ENCODE measurements at regions not wholly inside any gene's neighbourhood (a gene's known extent, or its start where the extent isn't known, plus 50 kb on each side); places are given as distances from the start of the nearest gene placed in this dataset.
"Not testable (repeated sequence)": the region's sequence is repeated elsewhere in the genome, so short reads cannot be mapped to it uniquely, and the experiment has no call there.

DNA sequence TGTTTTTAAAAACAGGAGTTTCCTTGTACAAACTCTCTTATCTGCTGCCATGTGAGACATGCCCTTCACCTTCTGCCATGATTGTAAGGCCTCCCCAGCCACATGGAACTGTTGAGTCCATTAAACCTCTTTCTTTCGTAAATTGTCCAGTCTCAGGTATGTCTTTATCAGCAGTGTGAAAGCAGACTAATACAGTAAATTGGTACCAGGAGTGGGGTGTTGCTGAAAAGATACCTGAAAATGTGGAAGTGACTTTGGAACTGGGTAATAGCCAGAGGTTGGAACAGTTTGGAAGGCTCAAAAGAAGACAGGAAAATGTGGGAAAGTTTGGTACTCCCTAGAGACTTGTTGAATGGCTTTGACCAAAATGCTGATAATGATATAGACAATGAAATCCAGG is 440.4 kb downstream of the MRPL39 start:
- TF ChIP-seq RAD21 (IDR thresholded peaks at IDR 0.05; ENCODE audit: low read length); POLR2A (IDR thresholded peaks at IDR 0.05; ENCODE audit: low read depth, low read length); FOS (IDR thresholded peaks at IDR 0.05; ENCODE audit: low read depth, low read length); CEBPB (IDR thresholded peaks at IDR 0.05; ENCODE audit: low read depth, low read length); SMC3 (IDR thresholded peaks at IDR 0.05; ENCODE audit: low read depth, low read length); MXI1 (IDR thresholded peaks at IDR 0.05; ENCODE audit: borderline replicate concordance, low read depth, low read length): not testable (repeated sequence)
- TF ChIP-seq, protein P1, sequence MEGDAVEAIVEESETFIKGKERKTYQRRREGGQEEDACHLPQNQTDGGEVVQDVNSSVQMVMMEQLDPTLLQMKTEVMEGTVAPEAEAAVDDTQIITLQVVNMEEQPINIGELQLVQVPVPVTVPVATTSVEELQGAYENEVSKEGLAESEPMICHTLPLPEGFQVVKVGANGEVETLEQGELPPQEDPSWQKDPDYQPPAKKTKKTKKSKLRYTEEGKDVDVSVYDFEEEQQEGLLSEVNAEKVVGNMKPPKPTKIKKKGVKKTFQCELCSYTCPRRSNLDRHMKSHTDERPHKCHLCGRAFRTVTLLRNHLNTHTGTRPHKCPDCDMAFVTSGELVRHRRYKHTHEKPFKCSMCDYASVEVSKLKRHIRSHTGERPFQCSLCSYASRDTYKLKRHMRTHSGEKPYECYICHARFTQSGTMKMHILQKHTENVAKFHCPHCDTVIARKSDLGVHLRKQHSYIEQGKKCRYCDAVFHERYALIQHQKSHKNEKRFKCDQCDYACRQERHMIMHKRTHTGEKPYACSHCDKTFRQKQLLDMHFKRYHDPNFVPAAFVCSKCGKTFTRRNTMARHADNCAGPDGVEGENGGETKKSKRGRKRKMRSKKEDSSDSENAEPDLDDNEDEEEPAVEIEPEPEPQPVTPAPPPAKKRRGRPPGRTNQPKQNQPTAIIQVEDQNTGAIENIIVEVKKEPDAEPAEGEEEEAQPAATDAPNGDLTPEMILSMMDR (conservative IDR thresholded peaks at IDR 0.05; ENCODE audit: low read depth, low read length), result not testable (repeated sequence)
- TF ChIP-seq, protein P2, sequence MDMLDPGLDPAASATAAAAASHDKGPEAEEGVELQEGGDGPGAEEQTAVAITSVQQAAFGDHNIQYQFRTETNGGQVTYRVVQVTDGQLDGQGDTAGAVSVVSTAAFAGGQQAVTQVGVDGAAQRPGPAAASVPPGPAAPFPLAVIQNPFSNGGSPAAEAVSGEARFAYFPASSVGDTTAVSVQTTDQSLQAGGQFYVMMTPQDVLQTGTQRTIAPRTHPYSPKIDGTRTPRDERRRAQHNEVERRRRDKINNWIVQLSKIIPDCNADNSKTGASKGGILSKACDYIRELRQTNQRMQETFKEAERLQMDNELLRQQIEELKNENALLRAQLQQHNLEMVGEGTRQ (IDR thresholded peaks at IDR 0.05; ENCODE audit: low read depth, low read length), result not testable (repeated sequence)

Data from IMR-90 (cell line).